GM19452 (cell line): ENCODE measurements at regions not wholly inside any gene's neighbourhood (a gene's known extent, or its start where the extent isn't known, plus 50 kb on each side); places are given as distances from the start of the nearest gene placed in this dataset.

Source experiments
- ATAC-seq: cut with Tn5 transposase; IDR thresholded peaks from one replicate; pipeline ENCODE4 v1.9.1; 2021; ENCODE audit not compliant: unreplicated experiment

DNA sequence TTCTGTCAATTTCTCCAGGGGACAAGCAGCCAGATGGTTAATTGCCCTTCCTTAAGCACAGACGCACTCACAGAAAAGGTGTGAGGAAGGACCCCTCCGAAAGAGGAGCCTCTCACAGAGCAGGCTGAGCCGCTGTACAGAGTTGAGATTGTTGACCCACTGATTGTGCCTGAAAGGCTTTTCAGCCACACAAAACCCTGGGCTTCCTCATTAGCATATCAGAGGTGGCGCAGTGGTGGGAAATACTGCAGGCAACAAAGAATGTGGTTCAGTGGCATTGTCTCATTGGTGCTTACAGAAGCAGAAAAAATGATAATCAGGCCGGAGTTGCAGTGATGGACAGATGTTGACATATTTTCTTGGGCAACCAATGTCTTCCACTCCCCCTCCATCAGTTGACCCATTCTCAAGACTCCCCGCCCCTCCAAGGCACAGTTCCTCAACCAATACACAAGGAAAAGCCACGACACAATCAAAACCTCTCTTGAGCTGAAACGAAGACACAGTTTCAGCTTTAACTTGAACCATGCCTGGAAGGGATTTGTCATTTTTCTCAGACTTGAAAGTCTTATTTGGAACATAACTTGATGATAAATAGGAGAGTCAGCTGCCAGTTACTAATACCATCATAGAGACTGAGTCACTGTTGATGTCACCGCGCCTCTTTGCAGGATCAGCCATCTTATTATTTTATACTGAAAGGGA, 53.1 kb downstream of the ATXN3L start:
- no peak for ATAC-seq

DNA sequence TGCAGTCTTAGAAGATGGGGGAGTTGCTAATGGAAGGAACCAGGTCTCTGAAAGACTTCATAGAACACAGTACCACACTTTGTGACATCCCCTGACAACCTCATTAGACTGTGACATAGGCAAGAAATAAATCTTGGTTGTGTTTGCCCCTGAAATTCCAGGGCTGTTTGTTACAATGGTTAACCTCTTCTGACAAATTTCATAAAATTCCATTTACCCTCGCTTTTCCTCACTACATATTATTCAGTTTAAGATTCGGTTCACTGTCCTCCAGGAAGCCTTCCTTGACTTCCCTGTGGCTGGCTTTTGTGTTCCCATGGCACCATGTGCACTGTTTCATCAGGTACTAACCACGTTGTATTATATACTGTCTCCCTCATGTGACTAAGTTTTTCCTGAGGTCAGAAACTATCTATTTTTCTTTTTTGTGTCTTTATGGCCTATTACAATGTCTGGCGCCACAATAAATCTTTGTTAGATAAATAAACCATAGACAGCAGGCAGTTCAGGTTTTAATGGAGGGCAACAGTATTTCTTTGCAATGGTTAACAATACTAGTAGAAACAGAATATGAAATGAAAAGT, 54.2 kb downstream of the ATXN3L start:
- no peak for ATAC-seq

DNA sequence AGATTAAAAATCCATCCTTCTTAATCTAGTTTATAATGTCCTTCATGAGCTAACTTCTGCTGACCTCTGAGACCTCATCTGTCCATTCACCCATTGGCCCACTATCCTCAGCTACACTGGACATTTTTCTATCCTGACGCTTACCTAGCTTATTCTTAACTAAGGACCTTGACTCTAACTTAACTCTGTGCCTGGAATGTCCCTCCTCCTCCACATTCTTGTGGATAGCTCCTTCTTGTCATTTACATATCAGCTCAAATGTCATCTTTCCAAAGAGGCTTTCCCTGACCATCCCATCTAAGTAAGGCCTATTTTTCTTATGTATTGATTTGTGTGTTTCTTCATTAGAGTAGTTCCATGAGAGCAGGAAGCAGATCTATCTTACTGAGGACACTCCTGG, 54.7 kb downstream of the ATXN3L start:
- no peak for ATAC-seq

DNA sequence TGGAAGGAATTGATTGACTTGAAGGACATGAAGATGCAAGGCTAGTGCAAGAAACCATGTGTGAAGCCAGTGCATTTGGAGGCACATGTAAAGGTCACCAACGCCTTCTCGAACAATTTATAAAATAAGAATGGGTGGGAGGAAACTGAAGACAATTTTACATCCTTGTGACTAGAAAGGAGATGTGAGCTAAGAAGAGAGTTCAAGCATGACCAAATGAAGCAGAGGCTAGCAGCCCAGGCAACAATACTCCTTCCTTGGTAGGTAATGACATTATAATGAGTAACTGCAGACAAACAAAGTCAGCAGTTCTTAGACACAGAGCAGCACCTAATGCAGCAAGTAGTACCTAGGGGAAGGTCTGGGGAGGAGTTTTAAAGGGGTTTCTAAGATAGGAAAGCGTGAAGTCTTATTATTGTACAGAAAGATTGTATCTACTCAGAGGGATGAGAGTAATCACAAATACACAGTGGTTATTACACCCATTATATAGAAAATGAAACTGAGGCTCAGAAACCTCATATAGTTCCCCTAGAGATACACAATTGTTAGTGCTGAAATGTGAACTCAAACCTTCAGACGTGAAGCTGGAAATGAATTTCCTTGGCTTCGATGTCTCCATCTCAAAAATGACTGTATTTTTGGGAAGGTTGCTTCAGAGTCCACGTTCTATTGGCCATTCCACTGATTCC, 56.1 kb downstream of the ATXN3L start:
- ATAC-seq: peak; percentile 83

DNA sequence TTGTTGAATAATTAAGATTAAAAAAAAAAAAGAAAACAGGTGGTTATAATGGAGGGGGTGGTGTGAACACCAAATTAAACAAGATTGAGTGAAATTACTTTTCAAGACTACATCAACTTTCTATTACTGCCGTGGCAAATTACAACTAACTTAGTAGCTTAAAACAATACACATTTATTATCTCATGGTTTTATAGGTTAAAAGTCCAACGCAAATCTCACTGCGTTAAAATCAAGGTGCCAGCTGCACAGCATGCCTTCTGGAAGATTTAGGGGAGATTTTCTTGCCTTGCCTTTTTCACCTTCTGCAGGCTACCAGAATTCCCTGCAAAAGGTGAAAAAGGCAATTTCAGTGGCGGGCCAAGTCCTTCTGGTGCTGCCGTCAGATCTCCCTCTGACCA, 58.5 kb downstream of the ATXN3L start:
- ATAC-seq: no peak

DNA sequence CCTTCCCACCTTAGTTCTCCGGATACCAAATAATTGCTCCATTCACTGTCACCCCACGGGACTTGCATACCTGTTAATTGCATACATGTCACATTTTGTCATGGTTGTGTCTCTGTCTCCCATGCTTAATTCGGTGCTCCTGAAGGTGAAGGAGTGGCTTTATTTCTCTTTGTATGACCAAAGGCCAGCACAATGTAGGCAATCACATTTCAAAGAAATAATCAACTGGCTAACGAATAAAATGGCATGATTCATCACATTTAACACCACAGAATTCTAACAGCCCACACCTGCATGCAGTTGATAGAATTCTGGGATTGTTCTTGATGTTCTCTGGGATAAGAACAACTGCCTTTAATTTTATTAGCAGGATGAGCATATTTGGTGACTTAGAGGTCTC, 59.3 kb downstream of the ATXN3L start:
- ATAC-seq: no peak

DNA sequence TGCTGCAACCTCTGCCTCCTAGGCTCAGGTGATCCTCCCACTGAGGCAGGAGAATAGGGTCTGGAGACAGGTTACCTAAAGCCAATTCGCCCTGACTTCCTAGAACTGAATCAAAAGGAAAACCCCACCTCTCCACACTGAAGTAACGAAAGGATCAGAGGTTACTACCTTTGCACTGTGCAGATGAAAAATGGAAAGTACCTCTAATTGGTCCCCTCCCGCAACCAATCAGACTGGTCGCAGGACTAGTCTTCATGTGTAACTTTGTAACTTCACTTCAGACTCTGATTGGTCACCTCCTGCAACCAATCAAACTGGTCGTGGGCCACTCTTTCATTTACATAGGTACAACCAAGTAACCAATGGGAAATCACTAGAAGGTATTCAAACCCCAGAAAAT, 61.1 kb downstream of the ATXN3L start:
- no peak for ATAC-seq

DNA sequence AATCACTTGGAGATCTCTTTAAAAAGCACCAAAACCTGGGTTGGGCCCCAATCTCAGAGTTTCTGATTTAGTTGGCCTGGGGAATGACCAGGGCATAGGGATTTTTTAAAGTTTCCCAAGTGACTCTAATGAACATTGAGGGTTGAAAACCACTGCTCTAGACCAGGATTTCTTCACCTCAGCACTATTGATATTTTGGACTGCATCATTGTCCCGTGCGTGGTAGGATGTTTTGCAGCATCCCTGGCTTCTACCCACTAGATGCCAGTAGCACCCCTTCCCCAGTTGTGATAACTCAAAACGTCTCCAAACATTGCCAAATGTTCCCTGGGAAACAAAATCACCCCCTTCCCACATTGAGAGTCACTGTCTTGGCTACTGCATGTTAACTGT, 61.8 kb downstream of the ATXN3L start:
- ATAC-seq: no peak

DNA sequence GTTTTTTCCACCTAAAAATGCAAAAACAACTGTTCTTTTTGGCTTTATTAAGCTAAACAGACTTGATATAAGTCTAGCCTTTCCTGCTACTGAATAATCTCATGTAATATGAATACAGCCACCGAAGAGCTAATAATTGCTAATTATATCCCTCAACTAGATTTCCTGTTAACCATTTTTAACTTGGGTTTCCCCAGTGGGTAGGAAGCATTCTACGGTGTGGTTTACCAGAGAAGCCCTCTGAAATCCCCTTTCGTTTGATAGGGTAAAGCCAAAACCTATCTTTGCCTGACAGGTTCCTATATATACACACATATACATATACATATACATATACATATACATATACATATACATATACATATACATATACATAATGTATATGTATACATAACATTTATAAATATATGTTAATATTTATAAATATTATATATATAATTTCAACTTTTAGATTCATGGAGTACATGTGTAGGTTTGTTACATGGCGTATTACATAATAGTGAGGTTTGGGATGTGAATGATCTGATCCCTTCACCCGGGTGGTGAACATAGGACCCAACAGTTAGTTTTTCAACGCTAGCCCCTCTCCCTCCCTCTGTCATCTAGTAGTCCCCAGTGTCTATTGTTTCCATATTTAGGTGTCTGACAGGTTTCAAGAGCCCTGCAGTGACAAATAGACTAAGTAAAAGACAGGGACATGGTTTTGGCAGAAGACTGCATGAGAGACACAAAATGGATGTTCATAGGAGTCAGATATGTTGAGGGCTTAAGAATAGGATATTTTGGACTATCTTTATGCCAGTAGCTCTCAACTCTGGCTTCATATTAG, 62.4 kb downstream of the ATXN3L start:
- peak; percentile 50 for ATAC-seq

DNA sequence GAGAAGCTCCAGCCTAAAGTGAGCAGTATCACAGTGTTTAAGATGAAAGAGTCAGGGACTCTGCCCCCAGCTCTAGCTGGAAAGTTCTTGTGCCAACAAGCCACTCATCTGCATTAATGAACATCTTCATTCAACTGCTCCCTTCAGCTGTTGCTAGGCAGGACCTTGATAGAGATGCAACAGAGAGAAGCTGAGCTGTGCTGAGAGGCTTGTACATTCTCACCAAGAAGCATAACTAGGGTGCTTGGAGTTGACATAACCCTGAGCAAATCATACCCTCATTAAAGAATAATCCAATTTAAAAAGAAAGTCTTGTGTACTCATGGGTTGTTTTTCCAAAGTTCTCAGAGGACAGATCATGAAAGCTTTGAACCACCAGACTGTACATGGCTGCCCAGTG, 63.2 kb downstream of the ATXN3L start:
- ATAC-seq: no peak

DNA sequence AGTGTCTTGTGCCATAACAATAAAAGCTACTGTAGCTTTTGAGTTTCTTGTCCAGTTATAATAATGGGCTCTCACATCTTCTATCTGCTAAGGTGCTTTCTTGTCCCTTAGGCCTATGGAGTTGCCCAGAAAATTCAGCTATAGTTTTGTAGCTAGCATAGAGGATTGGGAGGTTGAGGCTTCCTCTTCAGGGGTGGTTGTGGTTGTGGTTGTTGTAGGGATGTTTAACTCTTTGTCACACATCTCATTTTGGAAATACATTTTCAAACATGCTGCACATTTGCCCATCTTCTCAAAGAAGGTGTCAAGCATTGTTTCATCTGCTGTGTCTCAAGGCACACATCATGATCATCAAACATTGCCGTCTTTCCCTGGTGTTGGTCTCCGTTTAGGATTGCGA, 65.0 kb downstream of the ATXN3L start:
- no peak for ATAC-seq

DNA sequence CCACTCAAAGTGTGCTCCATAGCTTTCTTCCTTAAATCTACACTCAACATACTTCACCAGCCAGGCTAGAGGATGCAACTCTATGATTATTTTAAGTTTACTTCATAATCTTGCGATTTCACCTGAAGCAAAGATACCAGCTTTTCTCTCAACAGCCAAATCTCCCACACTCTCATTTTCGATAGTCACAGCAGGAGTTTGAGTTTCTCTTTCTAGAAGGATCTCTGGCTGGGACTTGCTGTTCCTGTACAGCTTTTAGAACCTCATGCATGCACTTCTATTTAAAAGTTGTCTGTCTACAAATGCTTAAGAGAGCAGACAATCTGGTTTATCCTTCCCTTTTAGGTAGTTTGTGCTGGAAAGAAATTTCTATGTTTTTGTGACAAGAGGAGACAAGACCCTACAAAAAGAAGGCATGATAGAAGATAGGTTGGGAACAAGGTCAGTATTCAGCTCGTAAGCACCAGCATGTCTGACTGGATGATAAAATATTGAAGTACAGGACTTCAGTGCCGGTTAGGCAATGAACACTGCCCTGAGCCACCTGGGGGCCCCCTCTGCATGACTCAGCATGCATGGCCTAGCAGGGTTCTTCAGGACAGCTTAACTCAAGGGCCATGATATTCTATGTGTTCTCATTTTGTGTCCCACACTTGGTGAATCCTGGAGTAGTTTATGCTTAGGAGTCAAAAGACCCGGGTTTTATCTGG, 65.6 kb downstream of the ATXN3L start:
- no peak for ATAC-seq

DNA sequence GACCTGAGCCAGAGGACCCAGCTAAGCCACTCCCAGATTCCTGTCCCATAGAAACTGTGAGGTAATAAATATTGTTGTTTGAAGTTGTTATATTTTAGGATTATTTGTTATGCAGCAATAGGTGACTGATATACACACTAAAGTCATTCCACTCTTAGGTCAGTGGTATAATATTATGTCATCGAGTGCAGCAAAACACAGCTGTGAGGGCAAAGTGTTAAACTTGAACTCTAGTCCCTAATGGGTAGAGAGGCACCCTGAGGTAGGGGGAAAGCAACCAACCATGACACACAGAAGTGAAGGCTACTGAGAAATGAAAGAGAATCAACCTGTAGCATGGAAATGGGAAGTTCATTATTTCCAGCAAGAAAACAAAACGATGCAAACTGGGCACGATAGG, 66.6 kb downstream of the ATXN3L start:
- ATAC-seq: no peak

DNA sequence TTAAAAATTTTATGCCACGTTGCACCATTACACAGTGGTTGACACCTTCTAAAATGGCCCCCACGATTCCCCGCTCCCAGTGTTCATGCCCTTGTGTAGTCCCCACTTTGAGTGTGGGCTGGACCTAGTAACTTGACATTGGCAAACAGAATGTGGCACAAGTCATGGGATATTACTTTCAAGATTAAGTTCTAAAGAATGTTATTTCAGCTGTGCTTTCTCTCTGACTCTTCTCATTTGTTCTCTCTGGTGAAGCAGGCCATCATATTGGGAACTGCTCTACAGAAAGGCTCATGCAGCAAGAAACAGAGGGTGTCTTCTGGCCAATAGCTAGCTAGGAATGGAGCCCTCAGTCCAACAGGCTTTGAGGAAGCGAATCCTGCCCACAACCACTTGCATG, 67.1 kb downstream of the ATXN3L start:
- ATAC-seq: no peak

DNA sequence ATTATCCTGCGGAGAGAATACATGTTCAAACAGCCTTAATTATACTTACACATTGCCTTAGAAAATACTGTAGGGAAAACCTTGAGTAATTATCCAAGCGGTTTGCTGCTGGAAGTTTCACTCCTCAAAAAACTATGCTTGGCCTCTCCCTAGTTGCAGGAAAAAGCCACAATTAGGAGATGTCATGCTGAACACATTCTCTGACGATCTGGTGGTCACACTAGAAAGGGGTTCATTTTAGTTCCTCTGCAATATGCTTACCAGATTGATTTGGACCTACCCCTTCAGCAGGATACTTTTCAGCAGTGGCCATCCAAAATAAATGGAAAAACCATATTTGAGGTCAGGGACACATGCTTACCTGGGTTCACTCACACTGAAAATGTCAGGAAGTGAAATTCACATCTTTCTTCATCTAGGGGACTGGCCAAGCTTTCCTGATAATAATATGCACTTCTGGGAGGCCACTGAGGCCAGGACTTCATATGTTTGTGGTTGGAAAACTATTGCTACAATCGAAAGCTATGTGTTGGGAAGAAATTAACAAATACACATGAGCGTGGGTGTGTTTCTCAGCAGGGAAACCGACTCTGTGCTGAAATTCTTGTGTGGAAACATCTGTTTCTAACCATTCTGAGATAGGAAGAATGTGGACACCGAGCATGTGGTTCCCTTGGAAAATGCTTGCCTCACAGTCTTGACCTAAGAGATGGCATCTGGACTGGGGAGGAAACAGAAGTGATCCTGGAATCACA, 68.8 kb downstream of the ATXN3L start:
- ATAC-seq: no peak

DNA sequence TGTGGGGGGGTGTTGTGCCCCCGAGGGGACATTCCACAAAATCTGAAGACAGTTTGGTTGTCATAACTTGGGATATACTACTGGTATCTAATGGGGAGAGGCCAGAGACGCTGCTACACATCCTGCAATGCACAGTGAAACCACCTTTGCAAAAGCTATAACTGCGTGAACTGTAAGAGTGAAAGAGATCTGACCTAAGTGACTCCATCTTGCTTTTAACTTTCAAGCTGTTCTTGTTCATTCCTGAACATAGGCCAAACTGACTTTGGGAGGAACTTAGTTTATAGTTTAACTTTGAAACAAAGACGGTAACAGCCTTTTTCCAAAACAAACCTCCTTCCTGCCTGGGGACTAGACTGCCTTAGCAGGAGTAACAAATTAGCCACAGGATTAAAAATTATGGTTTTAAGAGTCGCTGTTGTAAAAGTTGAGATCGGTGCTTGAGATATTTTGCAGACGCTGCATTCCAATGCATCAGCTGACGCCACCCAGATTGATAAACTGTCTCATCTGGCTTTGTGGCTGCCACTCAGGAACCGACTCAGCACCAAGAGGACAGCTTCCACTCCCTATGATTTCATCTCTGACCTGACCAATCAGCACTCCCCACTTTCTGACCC, 70.9 kb downstream of the ATXN3L start:
- no peak for ATAC-seq

DNA sequence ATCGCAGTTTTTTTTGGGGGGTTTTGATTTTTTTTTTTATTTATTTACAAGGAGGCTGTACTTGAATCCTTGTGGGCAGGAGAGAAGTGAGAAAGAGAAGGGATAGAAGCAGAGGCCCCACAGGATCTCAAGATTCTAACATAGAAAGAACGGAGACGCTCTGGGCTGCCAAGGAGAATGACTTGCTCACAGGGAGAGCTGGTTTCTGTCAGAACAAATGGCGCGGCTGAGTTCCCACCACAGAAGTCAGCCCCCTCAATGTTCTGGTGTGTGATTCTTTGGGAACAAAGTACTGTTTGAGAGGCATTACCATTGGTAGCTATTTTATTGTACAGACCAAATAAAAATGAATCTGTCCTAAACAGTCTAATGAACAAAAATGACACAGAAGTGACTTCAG, 80.6 kb downstream of the ATXN3L start:
- ATAC-seq: no peak

DNA sequence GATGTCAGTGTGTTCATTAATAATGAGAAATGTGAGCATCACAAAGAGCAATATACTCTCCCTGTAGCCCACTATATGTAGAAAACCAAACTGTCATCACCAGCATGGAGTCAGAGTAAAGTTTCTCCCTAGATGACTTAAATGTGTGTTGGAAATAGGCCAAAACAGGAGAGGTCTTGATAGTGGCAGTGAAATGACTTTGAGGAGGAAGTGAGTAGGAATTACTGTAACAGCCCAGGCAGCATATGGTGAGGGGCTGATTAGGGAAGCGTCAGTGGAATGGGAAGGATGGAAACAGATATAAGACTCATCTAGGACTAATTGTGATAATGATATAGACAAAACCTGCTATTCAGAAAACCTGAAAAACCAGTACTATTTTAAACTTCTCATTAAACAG, 83.9 kb downstream of the ATXN3L start:
- no peak for ATAC-seq

DNA sequence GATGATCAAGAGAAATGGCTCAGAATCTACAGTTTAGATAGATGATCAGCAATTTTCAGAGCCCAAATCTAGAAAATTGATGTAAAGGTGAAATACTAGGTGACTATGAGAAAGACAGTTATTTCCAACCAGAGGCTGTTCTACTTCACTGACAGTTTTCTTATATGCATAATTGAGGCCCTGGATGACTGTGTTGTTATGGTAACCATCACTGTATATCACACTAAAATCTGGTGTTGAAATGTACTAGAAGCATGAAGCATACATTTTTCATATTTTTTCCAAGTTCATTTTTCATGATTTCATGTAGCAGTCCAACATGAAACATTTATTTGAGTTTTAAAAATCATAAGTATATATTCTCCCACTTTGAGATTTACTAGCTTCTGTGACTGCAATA, 87.4 kb downstream of the ATXN3L start:
- no peak for ATAC-seq

DNA sequence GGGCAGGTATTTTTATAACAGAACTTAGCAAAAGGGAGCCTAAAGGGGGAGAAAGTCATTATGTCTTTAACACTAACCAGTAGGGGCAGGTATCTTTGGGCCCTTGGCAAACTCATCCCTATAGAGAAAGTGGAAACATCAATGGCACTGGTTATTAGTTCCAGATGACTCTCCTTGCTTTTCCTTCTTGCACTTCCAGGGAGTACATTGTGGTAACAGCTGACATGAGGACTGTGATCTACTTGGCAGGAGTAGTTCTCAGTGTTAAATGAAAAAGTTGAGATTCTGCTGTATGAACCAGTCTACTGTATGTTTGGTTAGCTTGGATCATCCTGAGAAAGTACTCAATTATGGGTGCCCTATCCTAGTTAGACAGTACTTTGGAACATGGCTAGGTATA, 93.6 kb downstream of the ATXN3L start:
- no peak for ATAC-seq
